Stimulated activated CD4-positive, alpha-beta T cell treated with anti-CD3 and anti-CD28 coated beads, Interleukin-4, amount 100 ng/mL, for 4 hours (primary cell): ENCODE measurements at regions not wholly inside any gene's neighbourhood (a gene's known extent, or its start where the extent isn't known, plus 50 kb on each side); places are given as distances from the start of the nearest gene placed in this dataset.
"Not testable (repeated sequence)": the region's sequence is repeated elsewhere in the genome, so short reads cannot be mapped to it uniquely, and the experiment has no call there.

Source experiments
- DNase-seq, 2 experiments: peaks; one replicate each; pipeline ENCODE4 v3.0.0-alpha.2; 2020

DNA sequence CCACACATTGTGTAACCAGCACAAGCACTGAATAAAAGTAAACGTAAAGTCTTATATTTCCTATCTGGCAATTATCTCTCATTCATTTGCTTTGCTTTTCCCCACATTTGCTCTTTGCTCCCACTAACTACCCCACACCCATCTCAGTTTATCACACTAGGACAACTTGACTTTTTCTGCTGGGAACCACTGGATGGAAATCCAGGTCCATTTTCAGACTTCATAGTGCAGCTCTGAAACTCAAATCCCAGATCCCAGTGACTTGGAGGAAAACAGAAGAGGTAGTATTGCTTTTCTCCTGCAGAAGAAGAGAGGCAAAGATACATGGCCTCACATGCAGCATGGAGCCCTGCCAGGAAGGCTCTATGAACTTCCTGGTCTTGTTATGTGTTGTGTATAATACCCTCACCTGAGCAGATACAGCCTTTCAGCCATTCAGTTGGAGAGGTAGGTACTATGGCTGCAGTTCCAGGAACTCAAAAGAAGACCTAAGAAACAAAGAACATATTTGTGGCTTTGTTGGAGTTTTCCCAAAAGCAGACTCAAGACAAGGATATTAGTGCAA is 90.0 kb upstream of the NIPBL start:
- DNase-seq = no peak

DNA sequence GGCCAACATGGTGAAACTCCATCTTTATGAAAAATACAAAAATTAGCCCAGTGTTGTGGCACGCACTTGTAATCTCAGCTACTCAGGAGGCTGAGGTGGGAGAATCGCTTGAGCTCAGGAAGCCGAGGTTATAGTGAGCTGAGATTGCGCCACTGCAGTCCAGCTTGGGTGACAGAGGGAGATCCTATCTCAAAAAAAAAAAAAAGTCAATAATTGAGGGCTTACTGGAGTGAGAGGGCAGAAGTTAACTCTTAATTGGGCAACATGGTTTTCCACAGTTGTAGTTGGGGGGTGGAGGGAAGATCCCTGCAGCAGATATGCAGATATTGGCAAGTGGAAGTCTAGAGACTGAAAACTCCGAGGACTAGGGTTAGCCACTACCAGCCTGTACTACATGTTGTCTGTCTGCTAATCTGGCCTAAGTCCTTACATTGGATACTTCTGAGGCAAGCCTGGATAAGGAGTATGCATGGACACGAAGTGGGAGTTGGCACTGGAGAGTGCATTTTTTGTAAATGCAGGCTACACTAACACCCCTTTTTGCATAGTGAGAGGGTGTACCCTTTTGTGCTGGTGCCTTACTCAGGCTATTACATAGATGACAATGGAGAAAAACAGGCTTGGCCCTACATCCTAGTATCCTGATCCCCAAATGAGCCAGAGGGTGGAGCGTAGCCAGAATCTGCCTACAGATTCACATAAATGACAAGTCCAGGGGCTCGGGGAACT is 89.0 kb upstream of the NIPBL start:
- DNase-seq = no peak

DNA sequence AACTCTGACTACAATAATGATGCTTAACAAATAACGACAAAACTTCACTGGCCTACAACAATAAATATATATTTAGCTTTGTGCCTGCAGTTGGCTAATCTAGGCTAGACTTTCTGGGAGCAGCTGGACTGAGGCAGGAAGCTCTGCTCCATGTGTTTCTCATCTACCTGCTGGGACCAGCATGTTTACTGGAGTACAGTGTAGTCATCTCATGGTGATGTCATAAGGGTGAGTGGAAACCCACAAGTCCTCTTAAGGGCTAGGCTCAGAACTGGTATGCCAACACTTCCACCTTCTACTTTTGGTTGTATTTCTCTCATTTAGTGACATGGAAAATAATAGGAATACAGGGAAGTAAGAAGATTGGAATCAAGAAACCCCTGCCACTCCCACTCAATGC is 85.7 kb upstream of the NIPBL start:
- no peak for DNase-seq

GRCh38 chr5:36792560-36793180 is 83.9 kb upstream of the NIPBL start:
- no peak for DNase-seq

GRCh38 chr5:36795366-36795765 is 81.2 kb upstream of the NIPBL start:
- no peak for DNase-seq

GRCh38 chr5:36796155-36796554 is 80.4 kb upstream of the NIPBL start:
- DNase-seq = no peak

DNA sequence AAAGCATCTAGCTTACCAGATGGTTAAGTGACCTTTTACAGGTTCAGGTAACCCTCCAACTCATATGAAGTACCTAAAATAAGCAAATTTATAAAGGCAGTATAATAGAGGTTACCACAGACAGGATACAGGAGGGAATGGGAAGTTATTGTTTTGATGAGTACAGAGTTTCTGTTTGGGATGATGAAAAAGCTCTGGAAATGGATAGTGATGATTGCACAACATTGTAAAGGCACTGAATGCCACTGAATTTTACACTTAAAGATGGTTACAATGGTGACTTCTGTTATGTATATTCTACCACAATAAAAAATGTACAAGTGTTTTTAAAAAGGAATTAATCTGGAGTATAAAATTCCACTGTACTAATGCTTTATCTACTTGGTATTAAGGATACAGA is 75.0 kb upstream of the NIPBL start:
- DNase-seq = no peak

- no peak for DNase-seq
Observed at GRCh38 chr5:36802187-36802586, 74.4 kb upstream of the NIPBL start.

DNA sequence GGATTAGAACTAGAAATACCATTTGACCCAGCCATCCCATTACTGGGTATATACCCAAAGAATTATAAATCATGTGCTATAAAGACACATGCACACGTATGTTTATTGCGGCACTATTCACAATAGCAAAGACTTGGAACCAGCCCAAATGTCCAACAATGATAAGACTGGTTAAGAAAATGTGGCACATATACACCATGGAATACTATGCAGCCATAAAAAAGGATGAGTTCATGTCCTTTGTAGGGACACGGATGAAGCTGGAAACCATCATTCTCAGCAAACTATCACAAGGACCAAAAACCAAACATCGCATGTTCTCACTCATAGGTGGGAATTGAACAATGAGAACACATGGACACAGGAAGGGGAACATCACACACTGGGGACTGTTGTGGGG is 63.3 kb upstream of the NIPBL start:
- not testable (repeated sequence) for DNase-seq

- DNase-seq = no peak
Observed at GRCh38 chr5:36815871-36816270, 60.7 kb upstream of the NIPBL start.

- DNase-seq = no peak
Observed at GRCh38 chr5:36820900-36821299, 55.7 kb upstream of the NIPBL start.

- DNase-seq = no peak
Observed at GRCh38 chr5:36826694-36827093, 49.9 kb upstream of the NIPBL start.
